Trophoblast cell (in vitro differentiated cells and primary cell): ENCODE measurements at regions not wholly inside any gene's neighbourhood (a gene's known extent, or its start where the extent isn't known, plus 50 kb on each side); places are given as distances from the start of the nearest gene placed in this dataset.
"Not testable (repeated sequence)": the region's sequence is repeated elsewhere in the genome, so short reads cannot be mapped to it uniquely, and the experiment has no call there.

Experiments
- DNase-seq, 2 donors: peaks; one replicate each; pipeline ENCODE4 v3.0.0-alpha.2; 2016
- H2AFZ ChIP-seq: 2 replicates; pipeline ENCODE4 v1.6.1; 2013; ENCODE audit warnings: low read length, moderate library complexity, mild to moderate bottlenecking; ENCODE audit not compliant: insufficient read depth, poor library complexity
- H2AK5ac ChIP-seq: 2 replicates; pipeline ENCODE4 v1.6.1; 2013; ENCODE audit warnings: mild to moderate bottlenecking, low read length
- H2BK120ac ChIP-seq: 2 replicates; pipeline ENCODE4 v1.6.1; 2013; ENCODE audit warnings: low read length, mild to moderate bottlenecking, moderate library complexity; ENCODE audit not compliant: insufficient read depth, poor library complexity
- H2BK12ac ChIP-seq: 2 replicates; pipeline ENCODE4 v1.6.1; 2013; ENCODE audit warnings: mild to moderate bottlenecking, low read length, moderate library complexity
- H2BK5ac ChIP-seq: 2 replicates; pipeline ENCODE4 v1.6.1; 2013; ENCODE audit warnings: low read length, low read depth, moderate library complexity, mild to moderate bottlenecking; ENCODE audit not compliant: poor library complexity
- H3K14ac ChIP-seq: 2 replicates; pipeline ENCODE4 v1.6.1; 2013; ENCODE audit warnings: mild to moderate bottlenecking, low read length
- H3K18ac ChIP-seq: 2 replicates; pipeline ENCODE4 v1.6.1; 2013; ENCODE audit warnings: mild to moderate bottlenecking, low read length
- H3K23ac ChIP-seq: 2 replicates; pipeline ENCODE4 v1.6.1; 2013; ENCODE audit warnings: low read length
- H3K27ac ChIP-seq: 2 replicates; pipeline ENCODE4 v1.5.1; 2013; ENCODE audit warnings: low read depth, mild to moderate bottlenecking, inconsistent platforms, low read length, moderate library complexity
- H3K27me3 ChIP-seq: 2 replicates; pipeline ENCODE4 v1.6.1; 2013; ENCODE audit warnings: inconsistent platforms, mild to moderate bottlenecking, low read length, moderate library complexity; ENCODE audit not compliant: insufficient read depth
- H3K36me3 ChIP-seq, 2 experiments: 1 replicate in 1 of 2; 2 replicates in 1 of 2; pipeline ENCODE4 v1.6.1; 2013; ENCODE audit warnings: low read length in 2 of 2, mild to moderate bottlenecking in 2 of 2, moderate library complexity in 1 of 2; ENCODE audit not compliant: insufficient read depth in 2 of 2, control insufficient read depth in 1 of 2
- H3K4ac ChIP-seq: 2 replicates; pipeline ENCODE4 v1.6.1; 2013; ENCODE audit warnings: low read depth, mild to moderate bottlenecking, low read length, moderate library complexity
- H3K4me1 ChIP-seq, 2 experiments: 1 replicate in 1 of 2; 2 replicates in 1 of 2; pipeline ENCODE4 v1.6.1; 2013; ENCODE audit warnings: low read length in 2 of 2, mild to moderate bottlenecking in 2 of 2, moderate library complexity in 1 of 2; ENCODE audit not compliant: insufficient read depth in 2 of 2, control insufficient read depth in 1 of 2
- H3K4me2 ChIP-seq: 2 replicates; pipeline ENCODE4 v1.6.1; 2013; ENCODE audit warnings: inconsistent platforms, mild to moderate bottlenecking, low read length, moderate library complexity
- H3K4me3 ChIP-seq: 2 replicates; pipeline ENCODE4 v1.5.1; 2013; ENCODE audit warnings: mild to moderate bottlenecking, low read depth, low read length, inconsistent platforms
- H3K79me1 ChIP-seq: one replicate; pipeline ENCODE4 v1.6.1; 2013; ENCODE audit warnings: low read length
- H3K79me2 ChIP-seq: 2 replicates; pipeline ENCODE4 v1.6.1; 2013; ENCODE audit warnings: low read length, mild to moderate bottlenecking; ENCODE audit not compliant: control insufficient read depth, insufficient read depth, poor library complexity
- H3K9ac ChIP-seq: 2 replicates; pipeline ENCODE4 v1.6.1; 2013; ENCODE audit warnings: mild to moderate bottlenecking, low read length
- H3K9me3 ChIP-seq: 2 replicates; pipeline ENCODE4 v1.6.1; 2013; ENCODE audit warnings: low read depth, mild to moderate bottlenecking, control low read depth, inconsistent platforms, low read length; ENCODE audit not compliant: insufficient read depth
- H4K12ac ChIP-seq: 2 replicates; pipeline ENCODE4 v1.6.1; 2013; ENCODE audit warnings: low read depth, mild to moderate bottlenecking, low read length, moderate library complexity
- H4K8ac ChIP-seq: 2 replicates; pipeline ENCODE4 v1.6.1; 2013; ENCODE audit warnings: low read depth, mild to moderate bottlenecking, low read length, moderate library complexity
- H4K91ac ChIP-seq: one replicate; pipeline ENCODE4 v1.6.1; 2013; ENCODE audit warnings: low read depth, mild to moderate bottlenecking, low read length, moderate library complexity
- WGBS: extraction: QIAGEN DNeasy Blood & Tissue Kit; methylation state at CpG from one replicate; pipeline ENCODE4 v1.1.7; 2013; ENCODE audit warnings: missing lambda C conversion rate; ENCODE audit not compliant: insufficient read length, insufficient coverage; ENCODE audit errors: extremely low coverage; 5-methylcytosine and 5-hydroxymethylcytosine counted together

DNA sequence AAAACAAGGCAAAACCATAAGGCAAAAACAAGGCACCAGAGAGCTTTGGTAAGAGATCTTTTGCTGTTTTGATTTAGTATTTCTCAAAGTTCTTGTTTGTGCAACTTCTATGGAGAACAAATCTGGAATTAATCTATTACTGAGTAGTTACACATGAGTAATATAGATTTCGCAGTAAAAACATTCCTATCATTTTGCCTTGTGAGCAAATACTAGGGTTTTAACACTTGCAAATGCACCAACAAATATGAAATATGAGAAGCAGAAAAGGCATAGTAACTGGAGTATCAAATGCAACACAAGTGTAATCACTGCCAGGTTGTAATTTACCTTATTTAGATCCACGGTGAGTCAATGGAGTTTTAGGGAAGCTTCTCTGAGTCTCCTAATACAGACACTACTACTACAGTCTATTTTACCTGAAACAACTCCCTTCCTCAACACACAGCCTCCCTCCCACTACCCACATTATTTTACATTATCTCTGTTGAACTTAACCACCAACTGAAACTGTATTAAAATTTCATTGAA, 324.1 kb downstream of the FLRT2 start:
- no peak overlapping the region for H3K23ac ChIP-seq
- H3K4ac ChIP-seq, result no peak overlapping the region
- H2AFZ ChIP-seq, result no peak overlapping the region
- H2AK5ac ChIP-seq, result no peak overlapping the region
- no peaks in the 10 kb centered on the region for H3K9me3 ChIP-seq
- H2BK12ac ChIP-seq, result no peak overlapping the region
- H4K91ac ChIP-seq, result no peak overlapping the region
- no peak overlapping the region for H3K4me2 ChIP-seq
- no peak overlapping the region for H3K18ac ChIP-seq
- DNase-seq, result no peak
- no peak overlapping the region for H4K8ac ChIP-seq
- no peak overlapping the region for H2BK5ac ChIP-seq
- no peak overlapping the region for H3K14ac ChIP-seq
- no peaks in the 10 kb centered on the region for H3K36me3 ChIP-seq
- no peak overlapping the region for H4K12ac ChIP-seq
- no peaks in the 10 kb centered on the region for H3K4me1 ChIP-seq
- no peak overlapping the region for H3K27ac ChIP-seq
- no peaks in the 10 kb centered on the region for H3K79me1 ChIP-seq
- WGBS, result no CpG with 5 or more reads among the region's 2 CpGs
- no peak overlapping the region for H2BK120ac ChIP-seq
- H3K4me3 ChIP-seq, result no peak overlapping the region
- H3K27me3 ChIP-seq, result no peaks in the 10 kb centered on the region
- no peaks in the 10 kb centered on the region for H3K79me2 ChIP-seq
- H3K9ac ChIP-seq, result no peak overlapping the region

DNA sequence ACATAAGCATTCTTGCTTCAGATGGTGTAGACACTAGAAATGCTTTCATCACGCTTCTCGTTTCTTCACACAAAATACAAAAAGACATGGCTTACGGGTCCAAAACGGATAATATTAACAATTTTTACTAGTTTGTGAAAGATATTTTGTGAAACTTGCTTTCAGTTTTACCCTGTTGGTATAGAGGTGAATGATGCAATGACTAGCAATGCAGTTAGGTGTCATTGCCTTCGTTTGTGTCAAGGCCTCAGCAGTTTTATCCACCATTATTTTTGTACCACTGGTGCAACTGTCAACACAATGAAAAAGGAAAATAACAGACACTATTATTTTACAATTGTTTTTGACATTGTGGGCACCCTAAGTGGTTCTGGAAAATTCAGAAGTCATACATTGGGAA, 323.0 kb downstream of the FLRT2 start:
- H2AFZ ChIP-seq, result no peak overlapping the region
- H2BK12ac ChIP-seq, result no peak overlapping the region
- H4K91ac ChIP-seq, result no peak overlapping the region
- H3K4ac ChIP-seq, result no peak overlapping the region
- no peak for DNase-seq
- no peak overlapping the region for H2AK5ac ChIP-seq
- H2BK5ac ChIP-seq, result no peak overlapping the region
- WGBS, result no CpG with 5 or more reads among the region's 5 CpGs
- H3K79me2 ChIP-seq, result no peaks in the 10 kb centered on the region
- no peak overlapping the region for H3K4me2 ChIP-seq
- no peak overlapping the region for H3K23ac ChIP-seq
- H3K27ac ChIP-seq, result no peak overlapping the region
- no peak overlapping the region for H3K9ac ChIP-seq
- H3K4me1 ChIP-seq, result no peaks in the 10 kb centered on the region
- H4K12ac ChIP-seq, result no peak overlapping the region
- H3K79me1 ChIP-seq, result no peaks in the 10 kb centered on the region
- H3K18ac ChIP-seq, result no peak overlapping the region
- no peaks in the 10 kb centered on the region for H3K36me3 ChIP-seq
- H2BK120ac ChIP-seq, result no peak overlapping the region
- H3K9me3 ChIP-seq, result no peaks in the 10 kb centered on the region
- no peaks in the 10 kb centered on the region for H3K27me3 ChIP-seq
- H3K14ac ChIP-seq, result no peak overlapping the region
- H3K4me3 ChIP-seq, result no peak overlapping the region
- no peak overlapping the region for H4K8ac ChIP-seq

GRCh38 chr14:85852123-85852522, 322.2 kb downstream of the FLRT2 start:
- H3K9me3 ChIP-seq, H2BK120ac ChIP-seq, H3K18ac ChIP-seq, H3K4me1 ChIP-seq, H3K14ac ChIP-seq, H3K27me3 ChIP-seq, H3K4me3 ChIP-seq, H3K36me3 ChIP-seq, H4K12ac ChIP-seq, H2BK5ac ChIP-seq, H2AK5ac ChIP-seq, H3K4ac ChIP-seq, H2AFZ ChIP-seq, H3K27ac ChIP-seq, H2BK12ac ChIP-seq, H3K23ac ChIP-seq, H3K79me1 ChIP-seq, H4K91ac ChIP-seq, H4K8ac ChIP-seq, H3K79me2 ChIP-seq, DNase-seq, H3K9ac ChIP-seq, H3K4me2 ChIP-seq: not testable (repeated sequence)
- no CpG with 5 or more reads among the region's 4 CpGs for WGBS

DNA sequence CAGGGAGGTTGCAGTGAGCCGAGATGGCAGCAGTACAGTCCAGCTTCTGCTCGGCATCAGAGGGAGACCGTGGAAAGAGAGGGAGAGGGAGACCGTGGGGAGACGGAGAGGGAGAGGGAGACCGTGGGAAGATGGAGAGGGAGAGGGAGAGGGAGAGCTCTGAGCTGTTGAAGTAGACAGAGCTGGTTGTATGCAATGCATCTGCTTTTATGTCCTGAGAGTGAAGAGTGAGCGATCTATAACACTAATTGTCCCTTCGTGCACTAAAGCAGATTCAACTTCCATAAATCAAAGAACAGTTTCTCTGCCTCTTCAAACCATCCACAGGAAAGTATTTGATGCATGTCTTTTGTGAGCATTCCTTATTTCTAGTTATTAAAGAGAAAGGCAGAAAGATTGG, 300.6 kb downstream of the FLRT2 start:
- not testable (repeated sequence) for H2BK12ac ChIP-seq, H4K8ac ChIP-seq, H3K4me1 ChIP-seq, H3K79me1 ChIP-seq, H3K79me2 ChIP-seq, H3K4me2 ChIP-seq, H4K91ac ChIP-seq, H3K36me3 ChIP-seq, H3K4ac ChIP-seq, H3K23ac ChIP-seq, H3K14ac ChIP-seq, H2AFZ ChIP-seq, H3K9me3 ChIP-seq, H2AK5ac ChIP-seq, H3K27me3 ChIP-seq, H4K12ac ChIP-seq, H2BK120ac ChIP-seq, H3K9ac ChIP-seq, H3K18ac ChIP-seq, DNase-seq, H2BK5ac ChIP-seq, H3K4me3 ChIP-seq, H3K27ac ChIP-seq
- no CpG with 5 or more reads among the region's 8 CpGs for WGBS
